ENCODE measurements at regions not wholly inside any gene's neighbourhood (a gene's known extent, or its start where the extent isn't known, plus 50 kb on each side); places are given as distances from the start of the nearest gene placed in this dataset.
A peak's percentile ranks its signal among the peaks of the same experiment; 100 is the strongest.

GRCh38 chr6:106918115-106918514, 56.4 kb downstream of the CD24 start:
- DNase-seq (ENCODE audit: low read depth) = no peak

DNA sequence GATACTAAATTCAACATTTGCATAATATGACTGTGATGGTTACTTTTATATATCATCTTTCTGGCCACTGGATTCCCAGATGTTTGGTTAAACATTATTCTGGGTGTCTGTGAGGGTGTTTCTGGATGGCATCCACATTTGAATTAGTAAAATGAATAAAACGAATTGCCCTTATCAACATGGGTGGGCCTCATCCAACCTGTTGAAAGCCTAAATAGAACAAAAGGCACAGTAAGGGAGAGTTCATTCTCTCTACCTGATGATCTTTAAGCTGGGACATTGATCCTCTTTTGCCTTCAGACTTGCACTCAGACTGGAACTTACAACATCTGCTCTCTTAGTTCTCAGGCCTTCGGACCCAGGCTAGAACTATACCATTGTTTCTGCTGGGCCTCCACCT, 57.6 kb downstream of the CD24 start:
- DNase-seq (ENCODE audit: low read depth) = no peak

GRCh38 chr6:106913676-106914280, 60.8 kb downstream of the CD24 start:
- no peak for DNase-seq (ENCODE audit: low read depth)

DNA sequence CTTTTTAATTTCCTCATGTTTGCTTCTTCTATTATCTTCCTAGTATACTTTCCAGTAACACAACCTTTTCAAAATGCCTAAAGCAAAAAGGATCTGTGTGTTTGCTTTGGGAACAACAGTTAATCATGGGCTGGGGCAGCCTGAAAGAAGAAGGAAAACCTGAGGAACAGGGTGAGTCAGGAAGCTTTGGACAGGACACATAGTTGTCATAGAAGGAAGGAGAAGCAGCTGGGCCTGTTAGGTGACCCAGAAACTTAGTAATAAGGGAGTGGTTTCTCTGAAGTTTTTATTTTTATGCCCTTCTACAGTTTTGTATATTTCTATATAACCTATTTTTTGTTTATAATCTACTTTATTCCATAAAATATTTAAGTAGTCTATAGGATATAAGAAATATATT, 61.4 kb downstream of the CD24 start:
- no peak for DNase-seq (ENCODE audit: low read depth)

- no peak for DNase-seq (ENCODE audit: low read depth)
Observed at GRCh38 chr6:106912091-106912490, 62.4 kb downstream of the CD24 start.

DNA sequence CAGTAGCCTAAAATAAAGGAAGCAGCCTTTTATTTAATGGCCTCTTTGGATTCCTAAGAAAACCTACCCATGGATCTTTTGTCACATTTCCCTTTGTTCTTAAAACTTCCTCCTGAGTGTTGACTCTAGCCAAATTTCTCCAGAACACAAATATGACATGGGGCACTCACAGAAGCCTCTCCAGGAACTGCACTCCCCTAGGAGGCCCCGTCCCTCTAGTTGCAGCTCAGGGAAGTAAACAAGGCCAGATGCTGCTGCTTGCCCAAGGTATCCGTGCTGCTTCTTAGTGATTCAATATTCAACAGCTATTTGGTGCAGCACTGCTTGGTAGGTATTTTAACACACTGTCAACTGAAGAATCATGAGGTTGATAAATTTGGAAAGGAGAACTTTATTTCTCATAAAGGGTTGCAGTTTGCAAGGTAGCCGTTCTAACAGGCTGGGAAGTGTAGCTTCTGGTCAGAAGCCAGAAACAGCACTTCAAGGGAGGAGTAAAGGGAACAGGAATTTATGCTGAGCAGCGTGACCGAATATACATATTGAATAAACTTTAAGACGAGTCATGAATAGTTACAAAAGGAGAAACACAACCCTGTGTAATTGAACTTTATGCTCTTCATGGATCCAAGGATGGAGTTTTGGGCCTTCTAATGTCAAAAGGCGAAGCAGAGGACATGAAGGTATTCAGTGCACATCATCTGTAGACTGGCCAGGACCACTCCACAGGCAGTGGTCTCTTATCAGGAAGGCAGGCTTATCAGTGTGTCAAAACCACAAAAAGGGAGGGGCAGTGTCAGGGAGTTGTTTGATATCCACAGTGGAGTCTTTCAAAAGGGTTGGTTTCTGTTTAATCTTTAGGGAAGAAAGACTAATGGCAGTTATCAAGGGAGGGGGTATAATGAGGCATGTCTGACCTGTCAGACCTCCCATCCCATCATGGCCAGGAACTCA, 63.3 kb downstream of the CD24 start:
- no peak for DNase-seq (ENCODE audit: low read depth)

DNA sequence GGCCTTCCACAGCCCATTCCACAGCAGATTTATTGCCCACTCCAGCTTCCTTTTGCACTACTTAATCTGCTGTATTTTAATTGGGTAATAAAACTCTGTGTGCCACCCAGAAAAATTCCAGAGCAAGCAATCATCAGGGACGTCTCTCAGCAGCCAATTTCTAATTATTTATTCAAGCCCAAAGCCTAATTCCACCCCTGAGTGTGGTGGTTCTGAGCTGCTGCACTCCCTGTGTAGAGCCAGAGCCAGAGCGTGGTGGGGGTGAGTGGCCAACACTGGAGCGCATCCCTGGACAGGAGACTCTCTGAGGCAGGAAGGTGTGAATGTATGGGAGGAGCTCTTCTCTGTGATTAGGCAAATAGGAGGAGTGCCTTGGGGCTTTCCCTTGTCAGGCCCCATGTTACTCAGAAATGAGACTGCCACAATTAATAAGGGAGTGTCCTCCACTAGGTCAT, 66.1 kb downstream of the CD24 start:
- DNase-seq (ENCODE audit: low read depth) = no peak

DNA sequence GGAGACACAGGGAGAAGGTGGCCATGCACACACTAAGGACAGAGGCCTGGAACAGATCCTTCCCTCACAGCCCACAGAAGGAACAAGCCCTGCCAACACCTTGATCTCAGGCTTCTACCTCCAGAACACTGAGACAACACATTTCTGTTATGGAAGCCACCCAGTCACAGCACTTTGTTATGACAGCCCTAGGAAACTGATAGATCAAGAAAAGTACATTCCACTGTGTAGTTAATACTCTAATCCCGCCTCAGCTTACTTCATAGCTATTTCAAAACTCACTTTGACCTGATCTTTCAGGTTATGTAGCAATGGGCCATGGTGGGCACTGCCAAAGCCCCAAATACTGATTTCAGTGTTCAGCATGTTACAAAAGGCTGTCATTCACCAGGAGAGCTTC, 66.8 kb downstream of the CD24 start:
- no peak for DNase-seq (ENCODE audit: low read depth)

DNA sequence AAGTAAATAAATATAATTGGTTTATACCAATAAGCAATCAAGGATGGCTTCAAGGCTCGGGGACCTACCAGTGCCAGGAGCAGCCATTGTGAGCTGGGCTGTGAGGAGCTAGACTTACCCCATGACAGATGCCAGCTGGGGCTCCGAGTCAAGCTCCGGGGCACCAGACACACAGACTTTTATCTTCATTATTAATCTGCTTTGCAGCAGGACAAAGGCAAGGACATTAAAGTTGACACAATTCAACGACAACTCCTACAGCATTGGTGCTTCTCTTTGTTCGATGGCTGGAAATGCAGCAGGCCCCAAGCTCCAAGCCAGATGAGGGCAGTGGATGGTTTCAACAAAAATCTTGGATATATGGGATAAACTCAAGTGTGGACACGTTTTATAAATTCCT, 68.3 kb downstream of the CD24 start:
- no peak for DNase-seq (ENCODE audit: low read depth)

DNA sequence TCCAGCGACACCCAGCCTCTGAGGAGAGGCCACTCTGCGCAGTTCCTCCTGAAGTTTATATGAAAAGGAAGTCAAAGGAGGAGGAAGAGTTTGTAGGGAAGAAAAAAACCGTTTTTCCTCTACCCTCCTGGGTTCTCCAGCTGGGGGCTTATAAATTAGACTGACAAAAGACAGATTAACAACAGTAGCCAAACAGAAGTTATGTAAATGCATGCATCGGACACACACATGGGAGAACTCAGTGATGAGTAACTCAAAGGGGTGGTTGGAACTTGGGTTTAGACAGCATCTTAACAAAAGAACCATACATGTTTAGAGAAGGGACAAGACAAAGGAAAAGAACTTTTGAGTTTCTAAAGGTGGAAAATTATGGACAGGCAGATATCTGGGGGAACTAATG, 71.2 kb downstream of the CD24 start:
- no peak for DNase-seq (ENCODE audit: low read depth)

GRCh38 chr6:106901062-106901461, 73.5 kb downstream of the CD24 start:
- no peak for DNase-seq (ENCODE audit: low read depth)

DNA sequence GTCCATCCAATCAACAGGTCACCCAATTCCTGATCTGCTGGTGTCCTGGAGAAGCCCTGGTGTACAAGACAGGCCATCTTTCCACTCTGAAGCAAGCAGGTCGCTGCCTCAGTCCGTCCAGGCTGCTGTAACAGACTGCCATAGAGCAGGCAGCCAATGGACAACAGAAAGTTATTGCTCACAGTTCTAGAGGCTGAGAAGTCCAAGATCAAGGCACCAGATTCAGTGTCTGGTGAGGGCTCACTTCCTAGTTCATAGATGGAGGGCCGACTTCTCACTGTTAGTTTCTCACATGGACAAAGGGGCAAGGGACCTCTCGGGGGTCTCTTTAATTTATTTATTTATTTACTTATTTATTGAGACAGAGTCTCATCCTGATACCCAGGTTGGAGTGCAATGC, 74.8 kb downstream of the CD24 start:
- no peak for DNase-seq (ENCODE audit: low read depth)

DNA sequence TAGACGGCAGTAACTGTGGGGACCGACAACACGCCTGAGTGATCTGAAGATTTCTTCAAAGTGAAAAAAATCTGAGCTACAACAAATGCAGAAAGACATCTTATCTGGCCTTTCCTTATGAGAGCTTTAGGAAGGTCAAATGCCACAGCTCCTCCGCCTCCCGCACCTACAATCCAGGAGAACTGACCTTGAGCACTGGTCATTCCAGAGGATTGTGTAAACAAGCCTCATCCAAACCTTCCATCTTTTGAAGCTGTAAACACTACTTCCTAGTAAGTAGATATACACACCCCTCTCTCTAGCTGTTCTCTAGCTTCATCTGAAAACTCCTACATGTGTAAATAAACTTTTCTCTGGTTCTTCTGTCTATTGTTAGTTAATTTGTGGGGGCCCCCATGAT, 76.9 kb downstream of the CD24 start:
- no peak for DNase-seq (ENCODE audit: low read depth)

GRCh38 chr6:106895703-106896040, 78.9 kb downstream of the CD24 start:
- DNase-seq (ENCODE audit: low read depth) = no peak

GRCh38 chr6:106894978-106895702, 79.4 kb downstream of the CD24 start:
- peak; percentile 2 for DNase-seq (ENCODE audit: low read depth)

- no peak for DNase-seq (ENCODE audit: low read depth)
Observed at GRCh38 chr6:106892186-106892585, 82.3 kb downstream of the CD24 start.

GRCh38 chr6:106890447-106890846, 84.1 kb downstream of the CD24 start:
- DNase-seq (ENCODE audit: low read depth) = no peak

- DNase-seq (ENCODE audit: low read depth) = no peak
Observed at GRCh38 chr6:106889692-106890091, 84.8 kb downstream of the CD24 start.

DNA sequence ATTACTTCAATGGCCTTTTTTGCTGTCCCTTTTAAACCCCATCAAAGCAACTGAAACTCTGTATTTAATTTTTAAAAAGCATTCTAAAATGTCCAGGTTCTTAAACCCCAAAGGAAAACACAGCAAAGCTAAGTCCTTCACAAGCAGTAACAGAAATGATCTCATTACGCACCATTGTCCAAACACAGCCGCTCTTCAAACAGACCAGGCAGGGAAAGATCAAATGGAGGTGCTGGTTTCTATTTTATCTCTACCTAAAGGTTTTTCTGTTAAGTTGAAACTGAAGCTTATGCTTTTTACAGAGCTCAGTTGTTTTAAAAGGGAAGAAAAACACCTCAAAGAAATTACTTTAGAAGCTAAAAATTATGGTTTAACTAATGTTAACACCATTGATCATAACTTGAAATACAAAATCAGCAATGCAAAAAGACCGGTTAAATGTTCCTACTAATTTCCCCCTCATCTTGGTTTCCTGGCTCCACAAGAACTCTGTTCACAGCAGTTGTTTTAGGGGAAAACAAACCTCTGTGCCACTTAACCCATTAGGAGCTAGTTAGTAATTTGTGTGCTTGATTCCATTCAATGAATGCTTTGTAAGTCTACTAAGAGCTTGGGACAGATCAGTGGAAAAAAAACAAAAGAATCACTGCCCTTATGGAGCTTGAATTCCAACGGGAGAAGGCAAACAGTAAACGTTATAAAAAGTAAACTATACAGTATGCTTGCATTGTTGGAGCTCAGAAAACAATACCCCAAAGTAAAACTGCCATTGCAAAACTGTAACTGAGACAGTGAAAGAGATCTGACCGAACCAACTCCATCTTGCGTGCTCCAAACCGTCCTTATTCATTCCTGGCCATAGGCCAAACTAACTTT, 87.4 kb downstream of the CD24 start:
- DNase-seq (ENCODE audit: low read depth) = no peak

DNA sequence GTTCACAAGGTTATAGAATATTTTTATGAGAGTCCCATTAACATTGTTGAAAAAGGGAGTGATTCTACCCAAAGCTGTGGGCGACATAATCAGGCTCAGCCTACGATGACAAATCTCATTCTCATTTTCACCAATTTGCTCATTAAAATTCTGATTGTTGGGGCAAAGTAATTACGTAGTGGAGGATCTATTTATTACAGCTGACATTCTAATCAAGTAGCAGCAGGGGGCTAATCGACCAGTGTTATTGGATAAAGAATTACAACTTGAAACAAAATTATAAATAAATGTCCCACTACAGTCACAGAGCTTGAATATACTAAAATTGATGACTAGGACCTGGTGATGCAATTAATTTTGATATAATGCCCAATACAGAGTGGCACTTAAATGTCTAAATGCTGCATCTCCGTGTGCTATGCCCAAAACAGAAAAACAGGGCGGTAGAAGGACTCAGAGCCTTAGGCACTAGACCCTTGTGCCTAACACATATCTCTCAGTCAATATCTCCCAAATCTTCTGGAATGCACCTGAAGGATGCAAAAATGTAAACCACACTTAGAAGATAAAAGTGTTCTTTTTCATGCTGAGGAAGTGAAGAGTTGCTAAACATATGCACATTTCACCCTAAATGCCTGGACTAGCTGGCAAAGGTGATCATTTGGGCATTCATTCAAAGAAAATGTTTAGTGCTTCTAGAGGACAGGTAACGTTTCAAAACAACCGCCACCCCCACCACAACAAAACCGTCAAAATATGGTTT, 88.3 kb downstream of the CD24 start:
- DNase-seq (ENCODE audit: low read depth) = no peak

DNA sequence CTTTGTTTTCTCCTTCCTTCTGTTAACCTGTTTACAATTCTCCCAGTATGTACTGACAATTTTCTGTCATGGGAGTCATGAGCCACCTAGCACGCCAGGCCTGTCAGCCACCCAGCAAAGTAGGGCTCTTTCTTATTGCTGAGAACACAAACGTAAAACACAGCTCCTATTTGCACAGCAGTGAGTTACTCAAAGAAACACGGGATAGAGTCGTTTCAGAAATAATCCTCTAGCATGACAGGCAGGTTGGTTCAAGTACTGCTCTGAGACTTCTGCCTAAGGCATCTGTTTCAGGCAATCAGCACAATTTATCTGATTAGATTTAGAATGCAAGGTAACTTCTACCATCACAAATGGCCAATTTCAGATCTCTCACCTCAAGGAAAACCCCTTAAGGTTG, 88.8 kb downstream of the CD24 start:
- no peak for DNase-seq (ENCODE audit: low read depth)
